IPS-15b (cell line): ENCODE measurements at regions not wholly inside any gene's neighbourhood (a gene's known extent, or its start where the extent isn't known, plus 50 kb on each side); places are given as distances from the start of the nearest gene placed in this dataset.

ENCODE experiments used
- H3K27me3 ChIP-seq: one replicate; pipeline ENCODE4 v1.6.1; 2013; ENCODE audit warnings: low read length; ENCODE audit not compliant: control insufficient read depth, insufficient read depth
- H3K36me3 ChIP-seq: one replicate; pipeline ENCODE4 v1.6.1; 2013; ENCODE audit warnings: low read length; ENCODE audit not compliant: control insufficient read depth, insufficient read depth
- H3K4me1 ChIP-seq: one replicate; pipeline ENCODE4 v1.6.1; 2013; ENCODE audit warnings: mild to moderate bottlenecking, low read length; ENCODE audit not compliant: control insufficient read depth, insufficient read depth
- H3K4me3 ChIP-seq: one replicate; pipeline ENCODE4 v1.5.1; 2013; ENCODE audit warnings: low read depth, low read length
- H3K9ac ChIP-seq: one replicate; pipeline ENCODE4 v1.6.1; 2013; ENCODE audit warnings: low read depth, mild to moderate bottlenecking, low read length
- H3K9me3 ChIP-seq: one replicate; pipeline ENCODE4 v1.6.1; 2013; ENCODE audit warnings: mild to moderate bottlenecking, low read length; ENCODE audit not compliant: control insufficient read depth, insufficient read depth

GRCh38 chr18:41768467-41768866, 186.6 kb upstream of the PIK3C3 start:
- Histone ChIP-seq H3K4me3 (no peak overlapping the region), H3K9ac (no peak overlapping the region), H3K4me1 (no peaks in the 10 kb centered on the region), H3K36me3 (no peaks in the 10 kb centered on the region), H3K9me3 (no peaks in the 10 kb centered on the region), H3K27me3 (no peaks in the 10 kb centered on the region)

GRCh38 chr18:41767960-41768359, 187.1 kb upstream of the PIK3C3 start:
- Histone ChIP-seq H3K9ac (no peak overlapping the region), H3K4me3 (no peak overlapping the region)

GRCh38 chr18:41765460-41765859, 189.6 kb upstream of the PIK3C3 start:
- H3K36me3 ChIP-seq = no peaks in the 10 kb centered on the region

More at GRCh38 chr18:41767960-41768359, 187.1 kb upstream of the PIK3C3 start:
- no peaks in the 10 kb centered on the region for H3K4me1 ChIP-seq
- H3K36me3 ChIP-seq = no peaks in the 10 kb centered on the region
- H3K9me3 ChIP-seq = no peaks in the 10 kb centered on the region
- no peaks in the 10 kb centered on the region for H3K27me3 ChIP-seq

GRCh38 chr18:41763361-41763760, 191.7 kb upstream of the PIK3C3 start:
- Histone ChIP-seq H3K36me3 (no peaks in the 10 kb centered on the region), H3K9ac (no peak overlapping the region), H3K4me3 (no peak overlapping the region), H3K9me3 (no peaks in the 10 kb centered on the region), H3K27me3 (no peaks in the 10 kb centered on the region), H3K4me1 (no peaks in the 10 kb centered on the region)

More at GRCh38 chr18:41765460-41765859, 189.6 kb upstream of the PIK3C3 start:
- no peak overlapping the region for H3K4me3 ChIP-seq
- H3K9ac ChIP-seq = no peak overlapping the region
- H3K9me3 ChIP-seq = no peaks in the 10 kb centered on the region
- H3K4me1 ChIP-seq = no peaks in the 10 kb centered on the region
- no peaks in the 10 kb centered on the region for H3K27me3 ChIP-seq

- Histone ChIP-seq H3K9ac (no peak overlapping the region), H3K4me1 (peaks cover 5% of the 10 kb centered on the region), H3K36me3 (no peaks in the 10 kb centered on the region), H3K9me3 (no peaks in the 10 kb centered on the region), H3K4me3 (no peak overlapping the region), H3K27me3 (no peaks in the 10 kb centered on the region)
Observed at GRCh38 chr18:41761333-41762018, 193.6 kb upstream of the PIK3C3 start.

- no peaks in the 10 kb centered on the region for H3K36me3 ChIP-seq
- peaks cover 10% of the 10 kb centered on the region for H3K4me1 ChIP-seq
- H3K4me3 ChIP-seq = no peak overlapping the region
- H3K9ac ChIP-seq = no peak overlapping the region
- H3K9me3 ChIP-seq = no peaks in the 10 kb centered on the region
- H3K27me3 ChIP-seq = no peaks in the 10 kb centered on the region
Observed at GRCh38 chr18:41758534-41758933, 196.5 kb upstream of the PIK3C3 start.

- H3K9me3 ChIP-seq = no peaks in the 10 kb centered on the region
- H3K9ac ChIP-seq = no peak overlapping the region
- H3K4me1 ChIP-seq = peaks cover 10% of the 10 kb centered on the region
- no peaks in the 10 kb centered on the region for H3K27me3 ChIP-seq
- H3K4me3 ChIP-seq = no peak overlapping the region
- no peaks in the 10 kb centered on the region for H3K36me3 ChIP-seq
Observed at GRCh38 chr18:41756141-41756540, 198.9 kb upstream of the PIK3C3 start.

- no peaks in the 10 kb centered on the region for H3K9me3 ChIP-seq
Observed at GRCh38 chr18:41754332-41754731, 200.7 kb upstream of the PIK3C3 start.

GRCh38 chr18:41753826-41754225, 201.2 kb upstream of the PIK3C3 start:
- Histone ChIP-seq H3K9me3 (no peaks in the 10 kb centered on the region), H3K36me3 (no peaks in the 10 kb centered on the region), H3K4me3 (no peak overlapping the region), H3K27me3 (no peaks in the 10 kb centered on the region), H3K9ac (no peak overlapping the region), H3K4me1 (peaks cover 10% of the 10 kb centered on the region)

More at GRCh38 chr18:41754332-41754731, 200.7 kb upstream of the PIK3C3 start:
- H3K9ac ChIP-seq = no peak overlapping the region
- peaks cover 10% of the 10 kb centered on the region for H3K4me1 ChIP-seq
- H3K27me3 ChIP-seq = no peaks in the 10 kb centered on the region
- H3K36me3 ChIP-seq = no peaks in the 10 kb centered on the region
- no peak overlapping the region for H3K4me3 ChIP-seq

GRCh38 chr18:41752826-41753225, 202.2 kb upstream of the PIK3C3 start:
- Histone ChIP-seq H3K27me3 (no peaks in the 10 kb centered on the region), H3K4me1 (peaks cover 10% of the 10 kb centered on the region), H3K9ac (no peak overlapping the region), H3K9me3 (no peaks in the 10 kb centered on the region), H3K4me3 (no peak overlapping the region), H3K36me3 (no peaks in the 10 kb centered on the region)

GRCh38 chr18:41751652-41752051, 203.4 kb upstream of the PIK3C3 start:
- Histone ChIP-seq H3K9ac (no peak overlapping the region), H3K4me1 (peaks cover 7% of the 10 kb centered on the region), H3K4me3 (no peak overlapping the region), H3K36me3 (no peaks in the 10 kb centered on the region), H3K9me3 (no peaks in the 10 kb centered on the region), H3K27me3 (no peaks in the 10 kb centered on the region)

GRCh38 chr18:41751161-41751560, 203.9 kb upstream of the PIK3C3 start:
- no peaks in the 10 kb centered on the region for H3K9me3 ChIP-seq
- no peaks in the 10 kb centered on the region for H3K36me3 ChIP-seq
- peaks cover 5% of the 10 kb centered on the region for H3K4me1 ChIP-seq
- H3K9ac ChIP-seq = no peak overlapping the region
- no peak overlapping the region for H3K4me3 ChIP-seq
- H3K27me3 ChIP-seq = no peaks in the 10 kb centered on the region
